GM19328 (cell line): ENCODE measurements at regions not wholly inside any gene's neighbourhood (a gene's known extent, or its start where the extent isn't known, plus 50 kb on each side); places are given as distances from the start of the nearest gene placed in this dataset.

Source experiments
- ATAC-seq: cut with Tn5 transposase; IDR thresholded peaks from one replicate; pipeline ENCODE4 v1.9.1; 2021; ENCODE audit warnings: mild to moderate bottlenecking, moderate library complexity; ENCODE audit not compliant: unreplicated experiment

DNA sequence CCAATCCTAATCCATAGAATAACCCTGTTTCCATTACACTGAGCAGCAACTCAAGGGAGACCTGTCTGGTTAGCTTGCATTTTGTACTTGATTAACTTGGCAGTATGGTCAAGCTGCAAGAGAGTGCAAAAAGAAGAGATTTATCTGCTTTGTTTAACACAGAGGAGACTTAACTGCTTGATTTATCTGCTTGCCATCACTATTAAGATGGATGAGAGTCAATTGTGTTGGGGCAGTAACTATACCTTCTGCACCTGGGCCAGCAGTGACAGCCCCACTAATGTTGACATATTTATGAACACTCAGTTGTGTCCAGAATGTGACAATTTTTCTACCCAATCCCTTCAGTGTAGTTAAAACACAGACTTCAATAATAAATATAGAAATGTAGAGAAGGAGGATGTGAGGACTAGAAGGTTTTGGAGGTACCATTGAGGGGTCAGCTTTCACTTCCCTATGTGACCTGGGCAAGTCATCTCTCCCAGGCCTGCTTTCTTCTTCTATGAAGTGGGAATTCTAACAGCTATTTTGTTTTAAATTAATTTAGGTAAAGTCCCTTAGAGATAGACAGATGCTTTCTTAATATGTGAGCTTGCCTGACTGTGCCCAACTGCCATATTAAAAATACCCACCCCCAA lies 159.1 kb upstream of the KCNK2 start:
- ATAC-seq = no peak

DNA sequence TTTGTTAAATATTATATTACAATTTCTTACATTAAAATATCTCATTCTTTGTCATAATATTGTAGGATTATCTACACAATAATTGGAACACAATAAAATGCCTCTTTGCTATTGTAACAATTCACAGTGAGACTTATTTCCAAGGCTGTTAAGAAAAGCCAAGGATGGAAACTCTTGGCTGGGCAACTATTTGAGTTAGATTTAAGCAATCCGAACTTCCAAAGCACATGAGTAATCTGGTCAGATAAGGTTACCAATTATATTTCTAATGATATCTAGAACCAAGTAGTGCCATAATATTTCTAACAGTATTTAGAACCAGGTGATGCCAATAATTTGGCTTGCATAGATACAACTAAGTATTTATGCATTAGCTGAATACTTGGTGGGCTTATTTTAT lies 154.7 kb upstream of the KCNK2 start:
- no peak for ATAC-seq

DNA sequence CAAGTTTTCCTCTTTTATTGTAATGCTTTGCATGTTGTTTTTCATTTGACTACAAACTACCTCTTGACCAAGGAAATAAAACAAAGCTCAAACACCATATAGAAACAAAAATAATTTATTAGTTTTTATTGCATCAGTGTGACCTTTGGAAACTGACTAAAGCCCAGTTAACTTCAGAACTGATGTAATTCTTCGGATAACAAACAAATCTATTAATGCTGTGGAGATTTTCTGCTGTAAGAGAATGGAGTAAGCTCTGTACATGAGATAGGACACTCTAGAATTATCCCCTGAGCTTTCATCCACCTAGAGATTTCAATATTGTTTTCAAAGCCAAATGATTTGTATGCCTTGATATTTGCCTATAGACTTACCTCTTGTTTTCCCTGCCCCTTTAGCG lies 154.0 kb upstream of the KCNK2 start:
- ATAC-seq = no peak

DNA sequence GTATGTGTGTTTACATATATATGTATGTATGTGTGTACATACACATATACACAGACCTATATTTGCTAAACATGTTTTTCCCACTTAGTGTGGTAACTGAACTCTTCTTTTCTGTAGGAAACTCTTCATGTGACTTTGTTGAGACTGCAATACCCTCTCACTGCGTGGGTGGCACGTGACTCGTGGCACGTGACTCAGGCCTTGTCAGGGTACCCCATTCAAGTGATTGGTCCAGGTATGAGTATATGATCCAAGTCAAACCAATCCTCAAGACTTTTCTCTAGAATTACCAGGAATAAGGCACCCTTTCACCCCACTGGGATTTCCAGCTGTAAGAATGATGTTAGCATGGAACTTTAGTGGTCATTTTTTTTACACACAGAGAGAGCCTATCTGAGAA lies 149.2 kb upstream of the KCNK2 start:
- ATAC-seq = no peak

DNA sequence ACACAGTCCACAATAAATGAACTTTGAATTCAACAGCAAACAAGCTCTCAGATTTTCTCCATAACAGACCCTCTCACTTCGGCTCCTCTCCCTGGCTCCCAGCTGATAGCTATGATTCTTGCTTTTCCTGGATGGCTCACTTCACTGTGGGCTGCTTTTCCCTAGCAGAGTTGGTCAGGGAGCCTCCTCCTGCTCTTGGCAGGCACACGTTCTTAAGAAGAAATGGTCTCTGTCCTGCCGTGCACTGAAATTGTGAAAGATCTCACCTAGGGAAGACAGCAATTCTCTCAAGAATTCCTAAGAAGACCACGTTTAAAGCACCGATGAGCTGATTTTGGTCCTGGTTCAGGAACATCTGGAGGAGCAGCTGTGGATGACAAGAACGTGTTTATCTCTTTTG lies 148.5 kb upstream of the KCNK2 start:
- ATAC-seq = no peak

DNA sequence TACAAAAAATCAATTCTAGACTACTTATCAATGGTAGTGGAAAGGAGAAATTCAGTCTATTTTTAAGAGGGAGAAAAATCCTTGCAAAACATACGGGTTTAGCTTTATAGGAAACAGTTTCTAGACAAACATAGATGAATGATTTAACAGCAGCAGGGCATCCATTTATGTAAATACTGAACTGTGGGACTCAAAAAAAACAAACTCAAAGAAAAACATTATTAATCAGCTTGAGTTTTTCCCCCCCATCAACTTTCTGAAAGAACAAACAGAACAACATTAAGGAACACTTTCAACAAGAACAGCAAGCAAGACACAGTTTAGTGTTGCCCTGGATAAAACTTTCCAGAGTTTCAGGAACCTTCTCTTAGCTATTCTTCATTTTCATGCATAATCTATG lies 147.3 kb upstream of the KCNK2 start:
- ATAC-seq = no peak

DNA sequence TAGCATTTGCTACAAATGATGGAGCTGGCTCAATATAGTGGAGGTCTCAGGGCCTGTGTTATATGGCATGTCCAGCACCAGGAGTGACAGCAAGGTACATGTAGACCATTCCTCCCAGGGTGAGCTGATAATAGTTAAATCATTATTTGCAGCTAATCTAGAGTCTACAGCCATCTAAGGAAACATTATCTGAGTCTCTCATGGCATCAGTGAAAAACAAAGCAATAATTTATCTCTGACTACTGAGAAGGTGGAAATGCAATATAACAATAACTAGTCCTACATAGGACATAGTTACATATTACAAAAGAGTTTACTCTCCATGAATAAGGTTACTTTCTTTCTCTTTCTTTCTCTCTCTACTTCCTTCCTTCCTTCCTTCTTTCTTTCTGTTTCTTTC lies 143.4 kb upstream of the KCNK2 start:
- ATAC-seq = no peak

DNA sequence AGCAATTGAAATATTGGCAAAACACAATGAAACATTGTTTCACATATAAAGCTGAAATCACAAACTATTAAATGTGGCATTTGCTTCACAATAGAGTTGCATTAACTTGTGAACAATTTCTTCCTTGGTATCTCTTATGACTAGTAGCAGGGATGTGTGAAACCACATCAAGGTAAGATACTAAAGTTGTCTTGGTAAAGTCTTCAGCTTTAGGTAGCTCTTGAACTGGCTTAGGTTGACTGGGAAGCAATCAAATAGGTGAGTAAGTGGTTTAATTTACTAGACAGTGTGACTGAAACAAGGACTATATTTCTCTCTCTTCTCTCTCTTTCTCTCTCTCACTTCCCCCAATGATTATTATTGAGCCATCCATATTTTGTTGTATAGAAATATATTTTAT lies 141.5 kb upstream of the KCNK2 start:
- no peak for ATAC-seq

DNA sequence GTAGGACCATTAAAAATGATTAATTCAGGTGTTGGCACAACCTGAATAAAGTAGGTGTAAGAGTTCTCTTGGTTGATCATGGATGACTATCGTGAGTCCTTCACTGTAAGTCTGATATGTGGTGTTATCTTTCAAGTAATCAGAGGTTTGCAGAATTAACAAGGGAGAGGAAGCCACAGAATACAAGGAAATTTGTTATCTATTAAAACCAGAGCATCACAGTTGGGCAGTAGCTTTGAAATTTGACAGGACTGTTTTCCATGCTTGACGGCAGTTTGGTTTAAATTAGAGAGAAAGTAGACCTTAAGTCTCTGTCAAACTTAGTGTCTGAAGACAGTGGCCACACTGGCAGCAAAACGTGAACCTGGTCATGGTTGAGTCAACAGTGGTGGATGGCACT lies 139.5 kb upstream of the KCNK2 start:
- no peak for ATAC-seq

DNA sequence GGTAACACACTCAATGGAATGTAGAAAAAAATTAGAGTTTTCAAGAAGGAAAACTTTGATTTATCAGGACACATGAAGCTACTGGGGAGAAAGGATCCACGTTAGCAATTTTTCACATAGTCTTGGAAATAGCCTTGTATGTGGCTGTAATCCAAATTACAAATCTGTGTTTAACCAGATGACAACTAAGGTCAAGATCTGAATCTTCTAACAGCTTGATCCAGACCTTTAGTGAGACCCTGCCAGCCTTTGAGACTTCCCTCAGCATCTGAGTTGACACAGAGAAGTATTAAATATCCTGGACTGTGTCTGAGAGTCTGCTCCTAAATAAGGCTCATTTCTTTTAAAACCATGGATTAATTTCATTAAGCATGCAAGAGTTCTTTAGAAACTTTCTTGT lies 135.9 kb upstream of the KCNK2 start:
- ATAC-seq = no peak

DNA sequence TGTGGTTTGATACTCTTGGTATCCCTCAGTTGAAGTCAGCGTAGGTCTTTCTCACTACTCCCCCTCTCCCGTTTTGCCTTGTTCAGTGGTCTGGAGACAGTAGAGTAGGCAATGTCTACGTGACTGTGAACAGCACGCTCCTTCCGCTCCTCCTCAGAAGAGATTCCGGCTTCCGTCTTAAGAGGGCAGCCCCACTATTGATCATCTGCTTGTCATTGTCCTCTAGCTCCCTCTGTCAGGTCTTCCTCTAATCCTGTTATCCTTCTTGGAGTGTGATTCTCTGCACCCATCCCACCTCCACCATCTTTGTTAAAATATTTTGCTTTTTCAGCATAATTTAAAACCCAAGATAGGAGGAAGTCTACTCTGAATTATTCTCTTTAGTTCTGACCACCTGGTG lies 129.9 kb upstream of the KCNK2 start:
- ATAC-seq = no peak

DNA sequence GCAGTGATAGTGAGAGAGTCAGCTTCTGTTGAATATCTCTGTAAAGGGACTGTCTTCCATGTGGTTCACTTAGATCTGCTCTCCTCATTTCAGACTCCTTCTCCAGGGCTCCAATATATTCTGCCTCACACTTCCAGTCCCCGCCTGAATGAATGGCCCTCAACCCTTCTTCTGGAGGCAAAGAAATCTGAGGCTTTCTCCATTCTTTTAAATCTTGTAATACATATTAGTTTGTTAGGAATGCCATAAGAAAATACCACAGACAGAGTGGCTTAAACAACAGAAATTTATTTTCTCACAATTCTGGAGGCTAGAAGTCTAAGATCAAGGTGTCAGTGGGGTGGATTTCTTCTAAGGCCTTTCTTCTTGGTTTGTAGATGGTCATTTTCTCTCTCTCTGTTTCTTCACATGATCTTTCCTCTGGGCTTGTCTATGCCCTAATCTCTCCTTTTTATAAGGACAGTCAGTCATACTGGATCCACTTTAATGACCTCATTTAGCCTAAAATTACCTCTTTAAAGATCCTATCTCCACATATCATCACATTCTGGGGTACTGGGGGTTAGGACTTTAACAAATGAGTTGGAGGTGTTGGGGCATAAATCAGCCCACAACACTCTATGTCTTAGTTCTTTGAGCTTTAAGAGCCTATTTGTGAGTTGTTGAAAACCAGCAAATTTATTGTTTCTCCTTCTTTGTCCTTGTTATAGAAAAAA lies 128.5 kb upstream of the KCNK2 start:
- no peak for ATAC-seq

DNA sequence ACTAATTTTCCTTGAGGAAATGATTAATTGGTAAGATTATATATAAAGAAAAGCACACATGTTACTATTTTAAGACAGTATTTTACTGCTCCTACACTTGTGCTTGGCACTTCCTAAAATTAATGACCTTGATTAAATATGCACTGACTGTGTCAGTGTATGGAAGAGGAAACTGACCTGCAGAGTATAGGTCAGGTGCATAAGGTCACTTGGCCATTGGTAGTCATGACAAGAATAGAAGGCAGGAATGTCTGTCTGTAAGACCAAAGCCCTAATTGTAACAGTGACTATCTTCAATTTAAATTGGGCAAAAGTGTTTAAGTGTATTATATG lies 128.0 kb upstream of the KCNK2 start:
- no peak for ATAC-seq

DNA sequence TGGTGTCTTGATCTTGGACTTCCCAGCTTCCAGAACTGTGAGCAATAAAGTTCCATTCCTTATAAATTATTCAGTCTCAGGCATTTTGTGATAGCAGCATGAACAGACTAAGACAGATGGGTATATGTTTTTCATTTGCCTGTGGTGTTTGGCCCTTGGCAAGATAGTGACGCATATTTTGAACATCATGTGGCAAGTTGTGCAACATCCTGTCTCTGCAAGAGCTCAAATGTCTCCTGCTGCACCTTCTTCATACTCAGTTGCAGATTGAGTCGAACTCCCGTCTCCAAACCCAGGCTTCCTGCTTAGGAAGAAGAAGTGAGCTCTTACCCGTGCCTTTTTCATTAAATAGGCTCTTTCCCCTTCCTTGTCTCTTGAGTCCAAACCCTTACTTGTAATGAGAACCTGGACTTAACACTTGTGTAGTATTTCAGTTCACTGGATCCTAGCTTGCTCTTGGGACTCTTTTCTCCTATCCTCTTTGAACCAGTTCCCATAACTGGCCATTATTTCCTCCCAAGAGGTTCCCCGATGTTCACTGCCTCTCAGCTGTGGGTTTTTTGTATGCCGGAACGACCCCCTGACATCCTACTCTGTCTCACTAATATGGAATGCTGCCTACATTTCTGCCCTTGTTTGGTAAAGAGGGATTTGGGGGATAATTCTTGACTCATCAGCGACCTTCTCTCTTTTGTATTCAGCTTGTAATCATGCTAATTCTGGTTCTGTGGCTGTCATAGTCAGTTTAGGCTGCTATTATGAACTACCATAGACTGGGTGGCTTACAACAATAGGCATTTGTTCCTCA lies 125.0 kb upstream of the KCNK2 start:
- no peak for ATAC-seq

DNA sequence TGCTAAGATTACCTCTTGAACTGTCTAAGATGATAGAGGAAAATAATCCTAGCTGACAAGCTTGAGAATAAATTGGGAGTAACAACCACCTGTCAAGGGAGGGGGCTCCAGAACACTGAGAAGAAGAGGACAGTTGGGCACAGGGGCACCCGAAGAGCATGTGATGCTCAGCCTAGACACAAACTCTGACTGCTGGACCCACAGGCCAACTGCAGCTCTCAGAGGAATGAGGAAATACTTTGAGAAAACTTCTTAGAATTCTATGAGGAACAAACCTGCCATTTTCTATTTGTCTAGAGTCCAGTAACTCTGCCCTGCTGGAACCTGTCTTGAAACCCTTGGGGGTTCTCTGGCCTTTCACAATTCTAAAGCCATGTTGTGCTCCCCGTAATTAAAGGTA lies 124.1 kb upstream of the KCNK2 start:
- ATAC-seq = no peak

DNA sequence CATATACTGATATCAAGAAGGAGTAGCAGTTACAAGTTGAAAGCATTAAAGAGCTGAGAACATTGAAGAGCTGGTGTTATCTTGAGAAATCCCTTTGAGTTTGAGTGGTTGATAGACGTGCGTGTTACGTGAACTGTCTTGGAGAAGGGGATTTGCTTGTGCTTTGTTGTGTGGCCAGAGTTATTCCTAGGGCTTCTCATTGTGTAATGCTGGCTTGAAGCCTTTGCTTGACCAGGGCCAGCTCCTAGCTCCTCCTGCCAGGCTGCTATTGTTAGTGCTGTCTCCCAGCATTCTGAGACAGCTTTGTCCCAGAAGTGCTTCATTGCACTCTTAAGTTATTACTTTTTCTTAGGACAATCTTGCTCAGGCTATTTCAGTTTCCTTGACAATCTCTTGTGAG lies 116.2 kb upstream of the KCNK2 start:
- ATAC-seq = no peak

DNA sequence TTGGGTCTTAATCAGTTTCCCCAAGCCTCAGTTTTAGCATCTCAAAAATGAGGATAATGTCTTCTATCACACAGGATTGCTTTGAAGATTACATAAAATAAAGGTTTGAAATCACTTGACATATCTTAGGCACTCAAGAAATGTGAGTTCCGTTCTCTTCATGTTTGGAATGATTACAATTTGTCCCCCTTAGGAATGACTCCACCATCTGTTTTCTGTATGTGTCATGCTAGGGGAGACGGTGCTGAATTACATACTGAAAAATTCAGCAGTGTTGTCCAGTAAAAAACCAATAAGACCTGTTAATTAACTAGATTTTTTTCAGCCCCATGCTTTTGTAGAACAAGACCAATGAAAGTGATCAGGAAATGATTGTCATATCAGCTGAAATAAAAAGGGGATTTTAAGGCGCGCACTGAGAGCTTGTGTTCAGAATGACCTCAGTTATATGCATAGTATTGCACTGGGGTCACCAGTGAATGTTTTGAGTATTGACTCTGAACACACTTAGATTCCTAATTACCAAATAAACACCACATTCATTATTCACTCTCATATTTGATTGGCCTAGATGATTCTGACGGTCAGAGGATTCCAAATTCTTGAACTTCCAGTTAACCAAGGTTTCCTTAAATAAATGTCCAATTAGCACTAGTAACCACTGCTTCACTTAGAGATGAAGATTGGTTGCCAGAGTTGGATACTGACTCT lies 114.5 kb upstream of the KCNK2 start:
- no peak for ATAC-seq

DNA sequence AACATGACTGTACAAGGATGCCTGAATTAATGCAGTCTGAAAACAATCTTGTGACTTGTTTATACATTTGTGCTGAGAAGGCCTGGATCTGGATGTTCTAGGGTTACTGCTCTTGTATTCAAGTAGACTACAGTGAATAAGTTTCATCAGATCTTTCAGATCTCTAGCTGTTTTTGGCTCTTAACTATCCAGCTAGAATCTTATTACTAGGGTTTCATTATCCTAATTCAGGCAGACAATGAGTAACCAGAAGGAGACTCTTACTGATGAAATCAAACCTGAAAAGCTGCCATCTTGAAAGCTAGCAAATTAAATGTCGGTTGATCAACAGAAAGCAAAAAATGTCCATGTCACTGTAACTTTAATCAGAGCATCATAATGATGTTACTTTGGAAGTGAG lies 112.5 kb upstream of the KCNK2 start:
- ATAC-seq = no peak

DNA sequence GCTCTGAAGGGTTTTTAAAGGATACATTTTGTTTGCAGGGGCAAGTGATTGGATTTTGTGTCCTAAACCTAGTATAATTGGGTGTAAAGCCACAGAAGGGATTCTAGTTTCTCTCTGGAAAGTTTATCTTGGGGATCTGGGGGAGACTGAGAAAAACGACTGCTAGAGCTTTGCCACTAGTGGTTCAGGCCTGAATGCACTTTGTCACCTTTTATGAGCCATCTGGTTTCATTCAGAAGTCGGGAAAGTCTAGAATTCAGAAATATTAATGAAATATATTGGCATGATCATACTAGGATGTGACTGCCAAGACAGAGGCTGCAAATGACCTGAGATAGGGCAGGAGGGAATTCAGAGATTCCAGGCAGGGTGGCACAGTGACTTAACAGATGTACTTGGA lies 111.5 kb upstream of the KCNK2 start:
- no peak for ATAC-seq

DNA sequence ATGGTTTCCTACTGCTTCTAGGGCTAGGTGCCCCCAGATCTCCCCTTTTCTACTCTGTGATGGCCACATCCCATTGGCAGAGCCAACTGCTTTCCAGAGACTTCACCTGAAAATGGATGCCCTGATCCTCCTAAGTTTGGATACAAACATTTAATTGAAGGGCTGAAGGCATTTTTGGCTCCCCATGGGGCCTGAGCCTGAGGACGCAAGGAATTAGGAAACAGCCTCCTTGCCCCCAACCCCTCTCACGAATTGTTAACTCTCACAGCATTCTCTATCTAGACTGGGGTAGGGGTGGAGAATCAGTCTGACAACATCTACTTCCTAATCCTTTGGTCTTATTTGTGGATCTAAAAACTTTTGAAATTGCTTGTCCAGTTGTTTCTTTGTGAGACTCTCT lies 108.5 kb upstream of the KCNK2 start:
- ATAC-seq = no peak

DNA sequence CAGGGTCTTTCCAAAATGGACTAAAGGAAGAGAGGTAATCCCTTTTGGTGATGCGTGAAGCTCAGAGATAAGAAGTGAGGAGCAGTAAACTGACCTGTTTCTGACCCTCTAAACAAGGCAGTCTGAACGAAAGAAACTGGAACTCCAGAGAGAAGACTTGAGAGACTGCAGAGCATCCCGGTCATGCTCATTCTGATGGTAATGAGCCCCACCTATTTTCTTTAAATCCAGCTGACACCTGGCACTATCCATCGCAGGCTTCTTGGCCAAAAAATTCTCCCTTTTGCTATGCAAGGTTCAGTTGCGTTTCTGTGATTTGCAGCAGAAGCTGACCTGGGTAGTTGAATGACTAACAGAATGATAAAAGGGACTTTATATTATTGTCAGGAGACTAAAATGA lies 105.9 kb upstream of the KCNK2 start:
- ATAC-seq = no peak

DNA sequence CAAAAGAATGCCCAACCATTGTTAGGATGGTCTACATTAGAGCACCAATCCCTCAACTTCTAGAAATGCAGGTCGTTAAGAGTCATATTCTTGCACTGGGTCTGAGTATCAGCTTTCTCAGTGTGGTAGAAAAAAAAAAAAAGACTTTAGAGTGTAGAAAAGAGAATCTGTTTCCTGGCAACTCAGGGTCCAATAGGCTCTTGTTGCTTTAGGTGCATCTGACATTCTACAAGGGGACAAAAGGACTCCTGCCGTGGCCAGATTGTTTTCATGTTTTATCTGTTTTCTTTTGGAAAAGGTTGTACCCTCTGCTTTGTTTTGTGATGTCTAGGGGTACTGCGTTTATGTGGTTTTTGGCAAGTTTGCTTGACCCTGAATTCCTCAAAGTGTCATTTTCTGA lies 105.4 kb upstream of the KCNK2 start:
- no peak for ATAC-seq
